IMR-90 (cell line): ENCODE measurements at regions not wholly inside any gene's neighbourhood (a gene's known extent, or its start where the extent isn't known, plus 50 kb on each side); places are given as distances from the start of the nearest gene placed in this dataset.

ENCODE experiments used
- ATAC-seq: fragments of 200-7000 bp; cut with Tn5 transposase; 2 replicates; pipeline ENCODE4 v1.9.1; 2020; ENCODE audit warnings: low read depth, mild to moderate bottlenecking, moderate library complexity
- BruUV-seq: library from RNA; stranded (reverse); fragments of 400-500 nt; replicated peaks from 2 replicates; lab custom pipeline; 2021; lab: Mats Ljungman, UMichigan
- CTCF ChIA-PET: fragments of 300-600 bp; formaldehyde crosslinking; extraction: SDS; loops from one replicate; lab custom pipeline; 2021; ENCODE audit warnings: antibody characterized with exemption; lab: Yijun Ruan, JAX
- POLR2A ChIA-PET: fragments of 300-600 bp; sonication (Branson Sonifier 250); formaldehyde crosslinking; loops from one replicate; lab custom pipeline; 2022; ENCODE audit warnings: antibody characterized with exemption; ENCODE audit not compliant: unreplicated experiment; lab: Charles Lee
- DNase-seq: peaks from one replicate; pipeline ENCODE4 v3.0.0; 2013
- H2AFZ ChIP-seq: replicated peaks from 2 replicates; pipeline ENCODE3; 2013; ENCODE audit warnings: low read length, mild to moderate bottlenecking; ENCODE audit not compliant: poor library complexity
- H2AK5ac ChIP-seq: 2 replicates; pipeline ENCODE4 v1.6.1; 2013; ENCODE audit warnings: low read depth, low read length, inconsistent platforms
- H2AK9ac ChIP-seq: replicated peaks from 2 replicates; pipeline ENCODE3; 2013; ENCODE audit warnings: mild to moderate bottlenecking, low read depth, low read length, moderate library complexity; ENCODE audit not compliant: poor library complexity
- H2BK120ac ChIP-seq: 2 replicates; pipeline ENCODE4 v1.6.1; 2013; ENCODE audit warnings: low read depth, low read length, inconsistent platforms
- H2BK15ac ChIP-seq: 3 replicates; pipeline ENCODE4 v1.6.1; 2013; ENCODE audit warnings: low read depth, low read length, inconsistent platforms
- H2BK20ac ChIP-seq: 2 replicates; pipeline ENCODE4 v1.6.1; 2013; ENCODE audit warnings: low read depth, mild to moderate bottlenecking, inconsistent platforms, low read length, moderate library complexity
- H2BK5ac ChIP-seq: 2 replicates; pipeline ENCODE4 v1.6.1; 2013; ENCODE audit warnings: mild to moderate bottlenecking, low read depth, low read length, inconsistent platforms; ENCODE audit not compliant: poor library complexity, severe bottlenecking
- H3K14ac ChIP-seq: replicated peaks from 2 replicates; pipeline ENCODE4 v1.6.1; 2013; ENCODE audit warnings: low read depth, low read length, inconsistent platforms
- H3K18ac ChIP-seq: 2 replicates; pipeline ENCODE4 v1.6.1; 2013; ENCODE audit warnings: low read depth, low read length, control low read depth
- H3K23ac ChIP-seq: 2 replicates; pipeline ENCODE4 v1.6.1; 2013; ENCODE audit warnings: low read depth, low read length, inconsistent platforms
- H3K27ac ChIP-seq: 2 replicates; pipeline ENCODE4 v1.5.1; 2013; ENCODE audit warnings: mild to moderate bottlenecking, control low read depth, low read length; ENCODE audit not compliant: insufficient read depth
- H3K27me3 ChIP-seq: 2 replicates; pipeline ENCODE4 v1.6.1; 2013; ENCODE audit warnings: low read length; ENCODE audit not compliant: control insufficient read depth, insufficient read depth
- H3K36me3 ChIP-seq: 2 replicates; pipeline ENCODE4 v1.6.1; 2013; ENCODE audit warnings: low read length, mixed read lengths; ENCODE audit not compliant: control insufficient read depth, insufficient read depth
- H3K4ac ChIP-seq: 2 replicates; pipeline ENCODE4 v1.6.1; 2013; ENCODE audit warnings: low read depth, low read length, inconsistent platforms
- H3K4me1 ChIP-seq: 2 replicates; pipeline ENCODE4 v1.6.1; 2013; ENCODE audit warnings: low read length, mixed read lengths; ENCODE audit not compliant: control insufficient read depth, insufficient read depth
- H3K4me2 ChIP-seq: 2 replicates; pipeline ENCODE4 v1.6.1; 2013; ENCODE audit warnings: low read depth, mild to moderate bottlenecking, control low read depth, low read length, moderate library complexity
- H3K4me3 ChIP-seq: 2 replicates; pipeline ENCODE4 v1.5.1; 2013; ENCODE audit warnings: low read depth, mild to moderate bottlenecking, control low read depth, low read length, moderate library complexity; ENCODE audit not compliant: insufficient read depth
- H3K56ac ChIP-seq: 2 replicates; pipeline ENCODE4 v1.6.1; 2013; ENCODE audit warnings: low read length, inconsistent platforms; ENCODE audit not compliant: insufficient read depth; ENCODE audit errors: extremely low read depth
- H3K79me1 ChIP-seq, 2 experiments: 2 replicates each; pipeline ENCODE4 v1.6.1; 2013; ENCODE audit warnings: low read length in 2 of 2, inconsistent platforms in 1 of 2, low read depth in 1 of 2
- H3K9ac ChIP-seq: 2 replicates; pipeline ENCODE4 v1.6.1; 2013; ENCODE audit warnings: low read depth, low read length, control low read depth
- H3K9me1 ChIP-seq: 2 replicates; pipeline ENCODE4 v1.6.1; 2013; ENCODE audit warnings: low read length, inconsistent platforms; ENCODE audit not compliant: insufficient read depth
- H3K9me3 ChIP-seq: 2 replicates; pipeline ENCODE4 v1.6.1; 2013; ENCODE audit warnings: low read length; ENCODE audit not compliant: control insufficient read depth, insufficient read depth
- H4K20me1 ChIP-seq: 2 replicates; pipeline ENCODE4 v1.6.1; 2013; ENCODE audit warnings: low read length, inconsistent platforms; ENCODE audit not compliant: insufficient read depth
- H4K5ac ChIP-seq: 2 replicates; pipeline ENCODE4 v1.6.1; 2013; ENCODE audit warnings: mild to moderate bottlenecking, low read depth, low read length, control low read depth
- H4K8ac ChIP-seq, 2 experiments: 2 replicates each; pipeline ENCODE4 v1.6.1; 2013; ENCODE audit warnings: low read depth in 2 of 2, low read length in 2 of 2, control low read depth in 1 of 2, inconsistent platforms in 1 of 2
- H4K91ac ChIP-seq: 2 replicates; pipeline ENCODE4 v1.6.1; 2013; ENCODE audit warnings: low read depth, low read length, inconsistent platforms; ENCODE audit not compliant: insufficient read depth
- BHLHE40 ChIP-seq: fragments of 150-350 bp; IDR thresholded peaks from 2 replicates; pipeline ENCODE4 v1.6.1; 2016; ENCODE audit warnings: mild to moderate bottlenecking, low read depth, low read length
- CHD1 ChIP-seq: IDR thresholded peaks from 2 replicates; pipeline ENCODE4 v1.6.1; 2012; ENCODE audit warnings: low read depth, low read length, improper control_type of control experiment
- FOS ChIP-seq: fragments of 150-350 bp; IDR thresholded peaks from 2 replicates; pipeline ENCODE4 v1.6.1; 2016; ENCODE audit warnings: low read depth, low read length
- MAFK ChIP-seq: IDR thresholded peaks from 2 replicates; pipeline ENCODE4 v1.6.1; 2012; ENCODE audit warnings: low read depth, low read length, improper control_type of control experiment
- MAZ ChIP-seq: IDR thresholded peaks from 2 replicates; pipeline ENCODE4 v1.6.1; 2012; ENCODE audit warnings: low read depth, mild to moderate bottlenecking, low read length, improper control_type of control experiment, moderate library complexity, borderline replicate concordance
- MXI1 ChIP-seq: IDR thresholded peaks from 2 replicates; pipeline ENCODE4 v1.6.1; 2012; ENCODE audit warnings: low read depth, mild to moderate bottlenecking, low read length, moderate library complexity, borderline replicate concordance
- NFE2L2 ChIP-seq: fragments of 150-350 bp; IDR thresholded peaks from 2 replicates; pipeline ENCODE4 v1.6.1; 2016; ENCODE audit warnings: low read depth, mild to moderate bottlenecking, low read length
- POLR2A ChIP-seq: IDR thresholded peaks from 2 replicates; pipeline ENCODE4 v1.6.1; 2012; ENCODE audit warnings: mild to moderate bottlenecking, low read depth, low read length
- RAD21 ChIP-seq: IDR thresholded peaks from 2 replicates; pipeline ENCODE4 v1.6.1; 2012; ENCODE audit warnings: low read length, improper control_type of control experiment
- RCOR1 ChIP-seq: IDR thresholded peaks from 2 replicates; pipeline ENCODE4 v1.6.1; 2012; ENCODE audit warnings: mild to moderate bottlenecking, low read length, improper control_type of control experiment; ENCODE audit not compliant: insufficient replicate concordance
- RFX5 ChIP-seq: IDR thresholded peaks from 2 replicates; pipeline ENCODE4 v1.8.0; 2012; ENCODE audit warnings: low read depth, mild to moderate bottlenecking, low read length, moderate library complexity
- SMC3 ChIP-seq: fragments of 150-350 bp; IDR thresholded peaks from 2 replicates; pipeline ENCODE4 v1.6.1; 2016; ENCODE audit warnings: low read depth, mild to moderate bottlenecking, antibody characterized with exemption, low read length, moderate library complexity
- WGBS, 2 experiments: methylation state at CpG; one replicate each; pipeline versions ENCODE4 v1.1.5 to v1.1.7; 2013; ENCODE audit warnings: missing lambda C conversion rate in 2 of 2; ENCODE audit not compliant: insufficient read length in 1 of 2; ENCODE audit errors: extremely low coverage in 2 of 2; 5-methylcytosine and 5-hydroxymethylcytosine counted together
- dilution Hi-C: fragments of 300-500 bp; cut with HindIII; formaldehyde crosslinking; loops from one replicate; pipeline ENCODE4 v1.14.3; 2018; ENCODE audit warnings: low sequenced_read_pairs; ENCODE audit not compliant: unreplicated experiment
- in situ Hi-C: fragments of 300-500 bp; cut with MboI; formaldehyde crosslinking; loops from 3 replicates; pipeline ENCODE4 v1.14.3; 2019; ENCODE audit warnings: low sequenced_read_pairs, inconsistent platforms, mixed read lengths
- intact Hi-C: fragments of 100-400 bp; cut with micrococcal nuclease; formaldehyde crosslinking; loops from 2 replicates; pipeline ENCODE4 v1.10.0; 2022
- TF ChIP-seq, protein P1 (sequence below): fragments of 150-350 bp; IDR thresholded peaks from 2 replicates; pipeline ENCODE4 v1.6.1; 2016; ENCODE audit warnings: low read depth, mild to moderate bottlenecking, low read length, moderate library complexity, borderline replicate concordance
- TF ChIP-seq, protein P2 (sequence below): conservative IDR thresholded peaks from 2 replicates; pipeline ENCODE4 v1.5.1; 2012; ENCODE audit warnings: mild to moderate bottlenecking, low read depth, low read length, improper control_type of control experiment
- TF ChIP-seq, protein P3 (sequence below): fragments of 150-350 bp; IDR thresholded peaks from 2 replicates; pipeline ENCODE4 v1.6.1; 2017; ENCODE audit warnings: mild to moderate bottlenecking, antibody characterized with exemption, low read length, low read depth

DNA sequence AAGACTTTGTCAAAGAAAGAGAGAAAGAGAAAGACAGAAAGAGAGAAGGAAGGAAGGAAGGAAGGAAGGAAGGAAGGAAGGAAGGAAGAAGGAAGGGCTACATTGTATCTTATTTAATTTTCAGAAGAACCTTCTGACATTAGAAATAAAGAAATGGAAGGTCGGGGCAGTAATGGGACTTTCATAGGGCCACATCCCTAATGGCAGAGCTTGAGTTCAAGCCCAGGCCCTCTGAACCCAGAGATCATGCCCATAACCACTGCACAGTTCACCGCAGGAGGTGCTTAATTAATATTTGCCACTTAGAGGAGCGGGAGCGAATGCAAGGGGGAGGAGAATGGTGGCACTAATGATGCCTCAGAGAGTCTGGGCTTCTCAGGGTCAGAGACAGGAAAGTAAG, 233.3 kb downstream of the MN1 start:
- Histone ChIP-seq H3K36me3 (no peaks in the 10 kb centered on the region), H2AFZ (no peak overlapping the region), H3K9ac (no peak overlapping the region), H2BK120ac (no peak overlapping the region), H3K4me2 (no peak overlapping the region), H3K4me1 (no peaks in the 10 kb centered on the region), H4K8ac (no peak overlapping the region), H3K4me3 (no peak overlapping the region), H4K91ac (no peak overlapping the region), H3K27me3 (peaks cover 69% of the 10 kb centered on the region), H4K5ac (no peak overlapping the region), H3K14ac (no peak overlapping the region), H4K20me1 (no peaks in the 10 kb centered on the region), H3K18ac (no peak overlapping the region), H2BK15ac (no peak overlapping the region), H3K56ac (no peak overlapping the region), H2AK9ac (no peak overlapping the region), H2AK5ac (no peak overlapping the region), H3K23ac (no peak overlapping the region), H2BK20ac (no peak overlapping the region), H2BK5ac (no peak overlapping the region), H3K27ac (no peak overlapping the region), H3K4ac (no peak overlapping the region), H3K79me1 (no peaks in the 10 kb centered on the region), H3K9me1 (no peaks in the 10 kb centered on the region), H3K9me3 (peaks cover 13% of the 10 kb centered on the region)
- TF ChIP-seq BHLHE40 (no peak), MAZ (no peak), RCOR1 (no peak), CHD1 (no peak), RFX5 (no peak), SMC3 (no peak), MAFK (no peak), RAD21 (no peak), FOS (no peak), POLR2A (no peak), NFE2L2 (no peak), MXI1 (no peak)
- TF ChIP-seq, protein P1, sequence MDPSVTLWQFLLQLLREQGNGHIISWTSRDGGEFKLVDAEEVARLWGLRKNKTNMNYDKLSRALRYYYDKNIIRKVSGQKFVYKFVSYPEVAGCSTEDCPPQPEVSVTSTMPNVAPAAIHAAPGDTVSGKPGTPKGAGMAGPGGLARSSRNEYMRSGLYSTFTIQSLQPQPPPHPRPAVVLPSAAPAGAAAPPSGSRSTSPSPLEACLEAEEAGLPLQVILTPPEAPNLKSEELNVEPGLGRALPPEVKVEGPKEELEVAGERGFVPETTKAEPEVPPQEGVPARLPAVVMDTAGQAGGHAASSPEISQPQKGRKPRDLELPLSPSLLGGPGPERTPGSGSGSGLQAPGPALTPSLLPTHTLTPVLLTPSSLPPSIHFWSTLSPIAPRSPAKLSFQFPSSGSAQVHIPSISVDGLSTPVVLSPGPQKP: no peak
- TF ChIP-seq, protein P2, sequence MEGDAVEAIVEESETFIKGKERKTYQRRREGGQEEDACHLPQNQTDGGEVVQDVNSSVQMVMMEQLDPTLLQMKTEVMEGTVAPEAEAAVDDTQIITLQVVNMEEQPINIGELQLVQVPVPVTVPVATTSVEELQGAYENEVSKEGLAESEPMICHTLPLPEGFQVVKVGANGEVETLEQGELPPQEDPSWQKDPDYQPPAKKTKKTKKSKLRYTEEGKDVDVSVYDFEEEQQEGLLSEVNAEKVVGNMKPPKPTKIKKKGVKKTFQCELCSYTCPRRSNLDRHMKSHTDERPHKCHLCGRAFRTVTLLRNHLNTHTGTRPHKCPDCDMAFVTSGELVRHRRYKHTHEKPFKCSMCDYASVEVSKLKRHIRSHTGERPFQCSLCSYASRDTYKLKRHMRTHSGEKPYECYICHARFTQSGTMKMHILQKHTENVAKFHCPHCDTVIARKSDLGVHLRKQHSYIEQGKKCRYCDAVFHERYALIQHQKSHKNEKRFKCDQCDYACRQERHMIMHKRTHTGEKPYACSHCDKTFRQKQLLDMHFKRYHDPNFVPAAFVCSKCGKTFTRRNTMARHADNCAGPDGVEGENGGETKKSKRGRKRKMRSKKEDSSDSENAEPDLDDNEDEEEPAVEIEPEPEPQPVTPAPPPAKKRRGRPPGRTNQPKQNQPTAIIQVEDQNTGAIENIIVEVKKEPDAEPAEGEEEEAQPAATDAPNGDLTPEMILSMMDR: no peak
- TF ChIP-seq, protein P3, sequence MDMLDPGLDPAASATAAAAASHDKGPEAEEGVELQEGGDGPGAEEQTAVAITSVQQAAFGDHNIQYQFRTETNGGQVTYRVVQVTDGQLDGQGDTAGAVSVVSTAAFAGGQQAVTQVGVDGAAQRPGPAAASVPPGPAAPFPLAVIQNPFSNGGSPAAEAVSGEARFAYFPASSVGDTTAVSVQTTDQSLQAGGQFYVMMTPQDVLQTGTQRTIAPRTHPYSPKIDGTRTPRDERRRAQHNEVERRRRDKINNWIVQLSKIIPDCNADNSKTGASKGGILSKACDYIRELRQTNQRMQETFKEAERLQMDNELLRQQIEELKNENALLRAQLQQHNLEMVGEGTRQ: no peak
- intact Hi-C loops (no loop called here), in situ Hi-C loops (no loop called here), dilution Hi-C loops (no loop called here)
- POLR2A ChIA-PET: no interaction called here
- WGBS, 2 experiments: no CpG with 5 or more reads among the region's 4 CpGs
- no TSS peak for BruUV-seq
- CTCF ChIA-PET: no interaction called here
- ATAC-seq (no peak), DNase-seq (no peak)
